IMR-90 (cell line): ENCODE measurements at regions not wholly inside any gene's neighbourhood (a gene's known extent, or its start where the extent isn't known, plus 50 kb on each side); places are given as distances from the start of the nearest gene placed in this dataset.

Experiments
- ATAC-seq: fragments of 200-7000 bp; cut with Tn5 transposase; 2 replicates; pipeline ENCODE4 v1.9.1; 2020; ENCODE audit warnings: low read depth, mild to moderate bottlenecking, moderate library complexity
- BruUV-seq: library from RNA; stranded (reverse); fragments of 400-500 nt; replicated peaks from 2 replicates; lab custom pipeline; 2021; lab: Mats Ljungman, UMichigan
- CTCF ChIA-PET: fragments of 300-600 bp; formaldehyde crosslinking; extraction: SDS; loops from one replicate; lab custom pipeline; 2021; ENCODE audit warnings: antibody characterized with exemption; lab: Yijun Ruan, JAX
- POLR2A ChIA-PET: fragments of 300-600 bp; sonication (Branson Sonifier 250); formaldehyde crosslinking; loops from one replicate; lab custom pipeline; 2022; ENCODE audit warnings: antibody characterized with exemption; ENCODE audit not compliant: unreplicated experiment; lab: Charles Lee
- DNase-seq: peaks from one replicate; pipeline ENCODE4 v3.0.0; 2013
- H2AFZ ChIP-seq: replicated peaks from 2 replicates; pipeline ENCODE3; 2013; ENCODE audit warnings: low read length, mild to moderate bottlenecking; ENCODE audit not compliant: poor library complexity
- H2AK5ac ChIP-seq: 2 replicates; pipeline ENCODE4 v1.6.1; 2013; ENCODE audit warnings: low read depth, low read length, inconsistent platforms
- H2AK9ac ChIP-seq: replicated peaks from 2 replicates; pipeline ENCODE3; 2013; ENCODE audit warnings: mild to moderate bottlenecking, low read depth, low read length, moderate library complexity; ENCODE audit not compliant: poor library complexity
- H2BK120ac ChIP-seq: 2 replicates; pipeline ENCODE4 v1.6.1; 2013; ENCODE audit warnings: low read depth, low read length, inconsistent platforms
- H2BK15ac ChIP-seq: 3 replicates; pipeline ENCODE4 v1.6.1; 2013; ENCODE audit warnings: low read depth, low read length, inconsistent platforms
- H2BK20ac ChIP-seq: 2 replicates; pipeline ENCODE4 v1.6.1; 2013; ENCODE audit warnings: low read depth, mild to moderate bottlenecking, inconsistent platforms, low read length, moderate library complexity
- H2BK5ac ChIP-seq: 2 replicates; pipeline ENCODE4 v1.6.1; 2013; ENCODE audit warnings: mild to moderate bottlenecking, low read depth, low read length, inconsistent platforms; ENCODE audit not compliant: poor library complexity, severe bottlenecking
- H3K14ac ChIP-seq: replicated peaks from 2 replicates; pipeline ENCODE4 v1.6.1; 2013; ENCODE audit warnings: low read depth, low read length, inconsistent platforms
- H3K18ac ChIP-seq: 2 replicates; pipeline ENCODE4 v1.6.1; 2013; ENCODE audit warnings: low read depth, low read length, control low read depth
- H3K23ac ChIP-seq: 2 replicates; pipeline ENCODE4 v1.6.1; 2013; ENCODE audit warnings: low read depth, low read length, inconsistent platforms
- H3K27ac ChIP-seq: 2 replicates; pipeline ENCODE4 v1.5.1; 2013; ENCODE audit warnings: mild to moderate bottlenecking, control low read depth, low read length; ENCODE audit not compliant: insufficient read depth
- H3K27me3 ChIP-seq: 2 replicates; pipeline ENCODE4 v1.6.1; 2013; ENCODE audit warnings: low read length; ENCODE audit not compliant: control insufficient read depth, insufficient read depth
- H3K36me3 ChIP-seq: 2 replicates; pipeline ENCODE4 v1.6.1; 2013; ENCODE audit warnings: low read length, mixed read lengths; ENCODE audit not compliant: control insufficient read depth, insufficient read depth
- H3K4ac ChIP-seq: 2 replicates; pipeline ENCODE4 v1.6.1; 2013; ENCODE audit warnings: low read depth, low read length, inconsistent platforms
- H3K4me1 ChIP-seq: 2 replicates; pipeline ENCODE4 v1.6.1; 2013; ENCODE audit warnings: low read length, mixed read lengths; ENCODE audit not compliant: control insufficient read depth, insufficient read depth
- H3K4me2 ChIP-seq: 2 replicates; pipeline ENCODE4 v1.6.1; 2013; ENCODE audit warnings: low read depth, mild to moderate bottlenecking, control low read depth, low read length, moderate library complexity
- H3K4me3 ChIP-seq: 2 replicates; pipeline ENCODE4 v1.5.1; 2013; ENCODE audit warnings: low read depth, mild to moderate bottlenecking, control low read depth, low read length, moderate library complexity; ENCODE audit not compliant: insufficient read depth
- H3K56ac ChIP-seq: 2 replicates; pipeline ENCODE4 v1.6.1; 2013; ENCODE audit warnings: low read length, inconsistent platforms; ENCODE audit not compliant: insufficient read depth; ENCODE audit errors: extremely low read depth
- H3K79me1 ChIP-seq, 2 experiments: 2 replicates each; pipeline ENCODE4 v1.6.1; 2013; ENCODE audit warnings: low read length in 2 of 2, inconsistent platforms in 1 of 2, low read depth in 1 of 2
- H3K9ac ChIP-seq: 2 replicates; pipeline ENCODE4 v1.6.1; 2013; ENCODE audit warnings: low read depth, low read length, control low read depth
- H3K9me1 ChIP-seq: 2 replicates; pipeline ENCODE4 v1.6.1; 2013; ENCODE audit warnings: low read length, inconsistent platforms; ENCODE audit not compliant: insufficient read depth
- H3K9me3 ChIP-seq: 2 replicates; pipeline ENCODE4 v1.6.1; 2013; ENCODE audit warnings: low read length; ENCODE audit not compliant: control insufficient read depth, insufficient read depth
- H4K20me1 ChIP-seq: 2 replicates; pipeline ENCODE4 v1.6.1; 2013; ENCODE audit warnings: low read length, inconsistent platforms; ENCODE audit not compliant: insufficient read depth
- H4K5ac ChIP-seq: 2 replicates; pipeline ENCODE4 v1.6.1; 2013; ENCODE audit warnings: mild to moderate bottlenecking, low read depth, low read length, control low read depth
- H4K8ac ChIP-seq, 2 experiments: 2 replicates each; pipeline ENCODE4 v1.6.1; 2013; ENCODE audit warnings: low read depth in 2 of 2, low read length in 2 of 2, control low read depth in 1 of 2, inconsistent platforms in 1 of 2
- H4K91ac ChIP-seq: 2 replicates; pipeline ENCODE4 v1.6.1; 2013; ENCODE audit warnings: low read depth, low read length, inconsistent platforms; ENCODE audit not compliant: insufficient read depth
- BHLHE40 ChIP-seq: fragments of 150-350 bp; IDR thresholded peaks from 2 replicates; pipeline ENCODE4 v1.6.1; 2016; ENCODE audit warnings: mild to moderate bottlenecking, low read depth, low read length
- CEBPB ChIP-seq: IDR thresholded peaks from 2 replicates; pipeline ENCODE4 v1.6.1; 2012; ENCODE audit warnings: low read depth, low read length, improper control_type of control experiment
- CHD1 ChIP-seq: IDR thresholded peaks from 2 replicates; pipeline ENCODE4 v1.6.1; 2012; ENCODE audit warnings: low read depth, low read length, improper control_type of control experiment
- FOS ChIP-seq: fragments of 150-350 bp; IDR thresholded peaks from 2 replicates; pipeline ENCODE4 v1.6.1; 2016; ENCODE audit warnings: low read depth, low read length
- MAFK ChIP-seq: IDR thresholded peaks from 2 replicates; pipeline ENCODE4 v1.6.1; 2012; ENCODE audit warnings: low read depth, low read length, improper control_type of control experiment
- MAZ ChIP-seq: IDR thresholded peaks from 2 replicates; pipeline ENCODE4 v1.6.1; 2012; ENCODE audit warnings: low read depth, mild to moderate bottlenecking, low read length, improper control_type of control experiment, moderate library complexity, borderline replicate concordance
- MXI1 ChIP-seq: IDR thresholded peaks from 2 replicates; pipeline ENCODE4 v1.6.1; 2012; ENCODE audit warnings: low read depth, mild to moderate bottlenecking, low read length, moderate library complexity, borderline replicate concordance
- NFE2L2 ChIP-seq: fragments of 150-350 bp; IDR thresholded peaks from 2 replicates; pipeline ENCODE4 v1.6.1; 2016; ENCODE audit warnings: low read depth, mild to moderate bottlenecking, low read length
- POLR2A ChIP-seq: IDR thresholded peaks from 2 replicates; pipeline ENCODE4 v1.6.1; 2012; ENCODE audit warnings: mild to moderate bottlenecking, low read depth, low read length
- RAD21 ChIP-seq: IDR thresholded peaks from 2 replicates; pipeline ENCODE4 v1.6.1; 2012; ENCODE audit warnings: low read length, improper control_type of control experiment
- RCOR1 ChIP-seq: IDR thresholded peaks from 2 replicates; pipeline ENCODE4 v1.6.1; 2012; ENCODE audit warnings: mild to moderate bottlenecking, low read length, improper control_type of control experiment; ENCODE audit not compliant: insufficient replicate concordance
- RFX5 ChIP-seq: IDR thresholded peaks from 2 replicates; pipeline ENCODE4 v1.8.0; 2012; ENCODE audit warnings: low read depth, mild to moderate bottlenecking, low read length, moderate library complexity
- SMC3 ChIP-seq: fragments of 150-350 bp; IDR thresholded peaks from 2 replicates; pipeline ENCODE4 v1.6.1; 2016; ENCODE audit warnings: low read depth, mild to moderate bottlenecking, antibody characterized with exemption, low read length, moderate library complexity
- WGBS, 2 experiments: methylation state at CpG; one replicate each; pipeline versions ENCODE4 v1.1.5 to v1.1.7; 2013; ENCODE audit warnings: missing lambda C conversion rate in 2 of 2; ENCODE audit not compliant: insufficient read length in 1 of 2; ENCODE audit errors: extremely low coverage in 2 of 2; 5-methylcytosine and 5-hydroxymethylcytosine counted together
- dilution Hi-C: fragments of 300-500 bp; cut with HindIII; formaldehyde crosslinking; loops from one replicate; pipeline ENCODE4 v1.14.3; 2018; ENCODE audit warnings: low sequenced_read_pairs; ENCODE audit not compliant: unreplicated experiment
- in situ Hi-C: fragments of 300-500 bp; cut with MboI; formaldehyde crosslinking; loops from 3 replicates; pipeline ENCODE4 v1.14.3; 2019; ENCODE audit warnings: low sequenced_read_pairs, inconsistent platforms, mixed read lengths
- intact Hi-C: fragments of 100-400 bp; cut with micrococcal nuclease; formaldehyde crosslinking; loops from 2 replicates; pipeline ENCODE4 v1.10.0; 2022
- TF ChIP-seq, protein P1 (sequence below): conservative IDR thresholded peaks from 2 replicates; pipeline ENCODE4 v1.5.1; 2012; ENCODE audit warnings: mild to moderate bottlenecking, low read depth, low read length, improper control_type of control experiment
- TF ChIP-seq, protein P2 (sequence below): fragments of 150-350 bp; IDR thresholded peaks from 2 replicates; pipeline ENCODE4 v1.6.1; 2016; ENCODE audit warnings: low read depth, mild to moderate bottlenecking, low read length, moderate library complexity, borderline replicate concordance
- TF ChIP-seq, protein P3 (sequence below): fragments of 150-350 bp; IDR thresholded peaks from 2 replicates; pipeline ENCODE4 v1.6.1; 2017; ENCODE audit warnings: mild to moderate bottlenecking, antibody characterized with exemption, low read length, low read depth

DNA sequence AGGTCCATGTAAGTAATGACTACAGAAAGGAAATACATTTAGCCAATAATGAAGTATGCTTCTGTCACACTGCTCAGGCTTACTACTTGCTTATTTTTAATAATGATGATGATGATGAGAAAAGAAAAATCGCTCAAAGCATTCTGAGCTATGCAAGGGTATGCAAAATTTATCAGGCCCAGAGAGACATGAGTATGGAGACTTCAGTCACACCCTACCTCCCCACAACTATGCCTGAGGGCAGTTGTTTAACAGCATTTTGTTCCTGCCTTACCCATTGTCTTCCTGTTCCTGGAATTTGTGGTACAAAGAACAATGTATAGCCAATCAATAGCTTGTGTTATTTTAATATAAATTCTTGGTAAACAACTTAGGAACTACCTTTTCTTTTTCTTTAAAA is 232.6 kb upstream of the ZBED5 start:
- no peak overlapping the region for H3K27ac ChIP-seq
- no peak overlapping the region for H3K14ac ChIP-seq
- H3K79me1 ChIP-seq = no peaks in the 10 kb centered on the region
- H3K36me3 ChIP-seq = no peaks in the 10 kb centered on the region
- no peak overlapping the region for H4K8ac ChIP-seq
- BruUV-seq = no TSS peak
- no peak overlapping the region for H2BK5ac ChIP-seq
- in situ Hi-C loops = no loop called here
- no peak overlapping the region for H3K4me3 ChIP-seq
- no peak overlapping the region for H3K4me2 ChIP-seq
- intact Hi-C loops = no loop called here
- H2AK5ac ChIP-seq = no peak overlapping the region
- H2BK15ac ChIP-seq = no peak overlapping the region
- dilution Hi-C loops = no loop called here
- no peak overlapping the region for H2BK120ac ChIP-seq
- no peak overlapping the region for H4K91ac ChIP-seq
- H4K5ac ChIP-seq = no peak overlapping the region
- DNase-seq = no peak
- POLR2A ChIA-PET = no interaction called here
- no peaks in the 10 kb centered on the region for H3K9me1 ChIP-seq
- H3K27me3 ChIP-seq = peaks cover 23% of the 10 kb centered on the region
- no peak overlapping the region for H2AK9ac ChIP-seq
- no peak overlapping the region for H2BK20ac ChIP-seq
- no peak for ATAC-seq
- no peak overlapping the region for H2AFZ ChIP-seq
- H3K23ac ChIP-seq = no peak overlapping the region
- peaks cover 4% of the 10 kb centered on the region; the same call in 1 of the 2 replicates for H3K9me3 ChIP-seq
- H3K18ac ChIP-seq = no peak overlapping the region
- no CpG with 5 or more reads among the region's 1 CpG for WGBS, 2 experiments
- no peaks in the 10 kb centered on the region for H4K20me1 ChIP-seq
- CTCF ChIA-PET = no interaction called here
- no peak overlapping the region for H3K4ac ChIP-seq
- H3K4me1 ChIP-seq = no peaks in the 10 kb centered on the region
- TF ChIP-seq CHD1 = no peak
- TF ChIP-seq CEBPB = no peak
- TF ChIP-seq, protein P1, sequence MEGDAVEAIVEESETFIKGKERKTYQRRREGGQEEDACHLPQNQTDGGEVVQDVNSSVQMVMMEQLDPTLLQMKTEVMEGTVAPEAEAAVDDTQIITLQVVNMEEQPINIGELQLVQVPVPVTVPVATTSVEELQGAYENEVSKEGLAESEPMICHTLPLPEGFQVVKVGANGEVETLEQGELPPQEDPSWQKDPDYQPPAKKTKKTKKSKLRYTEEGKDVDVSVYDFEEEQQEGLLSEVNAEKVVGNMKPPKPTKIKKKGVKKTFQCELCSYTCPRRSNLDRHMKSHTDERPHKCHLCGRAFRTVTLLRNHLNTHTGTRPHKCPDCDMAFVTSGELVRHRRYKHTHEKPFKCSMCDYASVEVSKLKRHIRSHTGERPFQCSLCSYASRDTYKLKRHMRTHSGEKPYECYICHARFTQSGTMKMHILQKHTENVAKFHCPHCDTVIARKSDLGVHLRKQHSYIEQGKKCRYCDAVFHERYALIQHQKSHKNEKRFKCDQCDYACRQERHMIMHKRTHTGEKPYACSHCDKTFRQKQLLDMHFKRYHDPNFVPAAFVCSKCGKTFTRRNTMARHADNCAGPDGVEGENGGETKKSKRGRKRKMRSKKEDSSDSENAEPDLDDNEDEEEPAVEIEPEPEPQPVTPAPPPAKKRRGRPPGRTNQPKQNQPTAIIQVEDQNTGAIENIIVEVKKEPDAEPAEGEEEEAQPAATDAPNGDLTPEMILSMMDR = no peak
- no peak for TF ChIP-seq POLR2A
- no peak for TF ChIP-seq MXI1
- TF ChIP-seq SMC3 = no peak
- no peak for TF ChIP-seq RAD21
- no peak for TF ChIP-seq BHLHE40
- TF ChIP-seq RFX5 = no peak
- TF ChIP-seq, protein P2, sequence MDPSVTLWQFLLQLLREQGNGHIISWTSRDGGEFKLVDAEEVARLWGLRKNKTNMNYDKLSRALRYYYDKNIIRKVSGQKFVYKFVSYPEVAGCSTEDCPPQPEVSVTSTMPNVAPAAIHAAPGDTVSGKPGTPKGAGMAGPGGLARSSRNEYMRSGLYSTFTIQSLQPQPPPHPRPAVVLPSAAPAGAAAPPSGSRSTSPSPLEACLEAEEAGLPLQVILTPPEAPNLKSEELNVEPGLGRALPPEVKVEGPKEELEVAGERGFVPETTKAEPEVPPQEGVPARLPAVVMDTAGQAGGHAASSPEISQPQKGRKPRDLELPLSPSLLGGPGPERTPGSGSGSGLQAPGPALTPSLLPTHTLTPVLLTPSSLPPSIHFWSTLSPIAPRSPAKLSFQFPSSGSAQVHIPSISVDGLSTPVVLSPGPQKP = no peak
- TF ChIP-seq MAZ = no peak
- no peak for TF ChIP-seq RCOR1
- TF ChIP-seq, protein P3, sequence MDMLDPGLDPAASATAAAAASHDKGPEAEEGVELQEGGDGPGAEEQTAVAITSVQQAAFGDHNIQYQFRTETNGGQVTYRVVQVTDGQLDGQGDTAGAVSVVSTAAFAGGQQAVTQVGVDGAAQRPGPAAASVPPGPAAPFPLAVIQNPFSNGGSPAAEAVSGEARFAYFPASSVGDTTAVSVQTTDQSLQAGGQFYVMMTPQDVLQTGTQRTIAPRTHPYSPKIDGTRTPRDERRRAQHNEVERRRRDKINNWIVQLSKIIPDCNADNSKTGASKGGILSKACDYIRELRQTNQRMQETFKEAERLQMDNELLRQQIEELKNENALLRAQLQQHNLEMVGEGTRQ = no peak
- TF ChIP-seq FOS = no peak
- no peak for TF ChIP-seq NFE2L2
- TF ChIP-seq MAFK = no peak
- H3K9ac ChIP-seq = no peak overlapping the region
- no peak overlapping the region for H3K56ac ChIP-seq
